ENCODE measurements at regions not wholly inside any gene's neighbourhood (a gene's known extent, or its start where the extent isn't known, plus 50 kb on each side); places are given as distances from the start of the nearest gene placed in this dataset.

GRCh38 chr17:5794881-5795506 is 210.7 kb upstream of the NLRP1 start:
- H2AFZ ChIP-seq (ENCODE audit: low read length): no peak overlapping the region
- no peak overlapping the region for H3K4me3 ChIP-seq (ENCODE audit: low read length)
- H3K79me2 ChIP-seq (ENCODE audit: low read length): no peaks in the 10 kb centered on the region
- peaks cover 9% of the 10 kb centered on the region; the same call in 1 of the 2 replicates for H3K4me1 ChIP-seq (ENCODE audit: low read length)
- H4K20me1 ChIP-seq (ENCODE audit: insufficient read depth, low read depth, low read length): no peaks in the 10 kb centered on the region
- H3K27me3 ChIP-seq (ENCODE audit: low read length): no peaks in the 10 kb centered on the region
- DNase-seq: no peak
- no peak overlapping the region for H3K4me2 ChIP-seq (ENCODE audit: low read depth, low read length, poor library complexity, severe bottlenecking)
- H3K27ac ChIP-seq (ENCODE audit: low read length): no peak overlapping the region
- no peaks in the 10 kb centered on the region for H3K9me2 ChIP-seq (replicated peaks; ENCODE audit: insufficient read depth, low read length)
- no peak overlapping the region for H3K9ac ChIP-seq (ENCODE audit: low read length)
- H3K9me3 ChIP-seq (ENCODE audit: low read length): peaks cover 12% of the 10 kb centered on the region
- H3K36me3 ChIP-seq (ENCODE audit: insufficient read depth, low read length): no peaks in the 10 kb centered on the region

DNA sequence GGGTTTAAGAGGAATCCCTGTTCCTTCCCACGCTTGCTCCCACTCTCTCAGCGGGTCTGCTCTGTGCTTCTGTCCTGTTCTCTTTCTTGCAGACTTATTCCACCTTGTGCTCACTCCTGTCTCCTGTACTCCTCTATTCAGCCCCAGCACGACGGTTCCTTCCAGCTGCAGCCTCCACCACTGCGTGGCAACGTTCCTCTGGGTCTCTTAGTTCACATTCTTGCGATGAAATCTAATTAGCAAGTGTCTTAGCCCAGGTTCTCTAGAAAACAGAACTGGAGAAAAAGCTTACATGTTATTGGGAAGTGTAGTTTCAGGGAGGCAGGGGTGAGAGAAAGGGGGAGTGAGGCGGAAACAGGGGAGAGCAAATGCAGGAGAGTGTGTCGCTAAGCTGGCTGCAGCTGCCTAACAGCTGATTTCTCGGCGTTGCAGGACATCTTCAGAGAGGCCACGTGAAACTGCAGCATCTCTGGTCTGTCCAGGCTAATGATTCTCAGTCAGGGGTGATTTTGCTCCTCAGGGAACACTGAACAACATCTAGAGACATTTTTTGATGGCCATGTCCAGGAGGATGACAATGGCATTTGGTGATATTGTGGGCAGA is 213.2 kb upstream of the NLRP1 start:
- no peak for DNase-seq
- H3K9me3 ChIP-seq (ENCODE audit: low read length): peaks cover 6% of the 10 kb centered on the region
- H3K4me1 ChIP-seq (ENCODE audit: low read length): peaks cover 9% of the 10 kb centered on the region; the same call in 1 of the 2 replicates
- no peak overlapping the region for H3K27ac ChIP-seq (ENCODE audit: low read length)
- H2AFZ ChIP-seq (ENCODE audit: low read length): no peak overlapping the region
- no peaks in the 10 kb centered on the region for H3K27me3 ChIP-seq (ENCODE audit: low read length)
- no peak overlapping the region for H3K4me2 ChIP-seq (ENCODE audit: low read depth, low read length, poor library complexity, severe bottlenecking)
- no peaks in the 10 kb centered on the region for H4K20me1 ChIP-seq (ENCODE audit: insufficient read depth, low read depth, low read length)
- H3K9me2 ChIP-seq (replicated peaks; ENCODE audit: insufficient read depth, low read length): no peaks in the 10 kb centered on the region
- H3K4me3 ChIP-seq (ENCODE audit: low read length): no peak overlapping the region
- no peaks in the 10 kb centered on the region for H3K79me2 ChIP-seq (ENCODE audit: low read length)
- H3K9ac ChIP-seq (ENCODE audit: low read length): no peak overlapping the region
- no peaks in the 10 kb centered on the region for H3K36me3 ChIP-seq (ENCODE audit: insufficient read depth, low read length)

DNA sequence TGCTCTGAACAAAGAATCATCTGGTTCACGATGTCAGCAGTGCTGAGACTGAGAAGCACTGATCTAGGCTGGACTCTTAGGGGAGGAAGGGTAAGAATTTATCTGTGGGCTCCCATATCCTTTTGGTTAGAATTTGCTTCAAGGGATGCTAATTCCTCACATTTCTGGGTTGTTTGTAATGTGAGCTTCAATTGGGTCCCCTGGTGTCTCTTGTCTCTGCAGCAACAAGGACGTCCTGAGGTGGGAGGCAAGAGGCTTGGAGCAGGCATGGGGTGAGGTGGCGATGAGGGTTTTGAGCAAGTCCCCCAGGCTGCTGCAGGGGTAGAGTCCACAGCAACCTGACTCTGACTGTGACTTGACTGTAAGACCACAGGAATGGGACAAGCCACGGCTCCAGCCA is 213.8 kb upstream of the NLRP1 start:
- H3K9me2 ChIP-seq (replicated peaks; ENCODE audit: insufficient read depth, low read length): no peaks in the 10 kb centered on the region
- H3K9ac ChIP-seq (ENCODE audit: low read length): no peak overlapping the region
- no peaks in the 10 kb centered on the region for H3K36me3 ChIP-seq (ENCODE audit: insufficient read depth, low read length)
- no peak overlapping the region for H3K4me2 ChIP-seq (ENCODE audit: low read depth, low read length, poor library complexity, severe bottlenecking)
- peaks cover 9% of the 10 kb centered on the region; the same call in 1 of the 2 replicates for H3K4me1 ChIP-seq (ENCODE audit: low read length)
- no peak overlapping the region for H3K4me3 ChIP-seq (ENCODE audit: low read length)
- H2AFZ ChIP-seq (ENCODE audit: low read length): no peak overlapping the region
- H3K79me2 ChIP-seq (ENCODE audit: low read length): no peaks in the 10 kb centered on the region
- H3K27me3 ChIP-seq (ENCODE audit: low read length): no peaks in the 10 kb centered on the region
- no peaks in the 10 kb centered on the region for H4K20me1 ChIP-seq (ENCODE audit: insufficient read depth, low read depth, low read length)
- no peak overlapping the region for H3K27ac ChIP-seq (ENCODE audit: low read length)
- DNase-seq: no peak
- H3K9me3 ChIP-seq (ENCODE audit: low read length): peaks cover 2% of the 10 kb centered on the region; the same call in 1 of the 2 replicates

DNA sequence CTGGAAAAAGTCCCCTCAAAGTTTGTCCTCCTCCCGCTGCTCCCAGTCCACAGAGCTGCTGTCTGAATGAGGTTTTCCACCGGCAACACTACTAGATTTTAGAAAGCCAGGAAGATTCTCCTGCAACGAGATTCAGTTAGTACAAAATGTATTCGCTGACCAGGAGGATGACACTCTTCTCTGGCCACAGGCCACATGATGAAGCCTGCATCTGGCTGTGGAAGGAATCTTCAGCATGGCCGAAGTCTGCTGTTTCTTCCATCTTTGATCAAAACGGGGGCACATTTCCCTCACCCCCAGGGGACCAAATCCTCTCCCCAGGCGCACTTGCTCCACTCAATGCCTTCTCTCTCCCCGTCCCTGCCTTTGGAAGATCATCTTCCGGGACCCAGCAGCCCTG is 215.8 kb upstream of the NLRP1 start:
- H3K4me2 ChIP-seq (ENCODE audit: low read depth, low read length, poor library complexity, severe bottlenecking): no peak overlapping the region
- no peaks in the 10 kb centered on the region for H3K27me3 ChIP-seq (ENCODE audit: low read length)
- peaks cover 4% of the 10 kb centered on the region; the same call in 1 of the 2 replicates for H3K4me1 ChIP-seq (ENCODE audit: low read length)
- no peaks in the 10 kb centered on the region for H3K36me3 ChIP-seq (ENCODE audit: insufficient read depth, low read length)
- H4K20me1 ChIP-seq (ENCODE audit: insufficient read depth, low read depth, low read length): no peaks in the 10 kb centered on the region
- H2AFZ ChIP-seq (ENCODE audit: low read length): no peak overlapping the region
- no peak overlapping the region for H3K27ac ChIP-seq (ENCODE audit: low read length)
- no peaks in the 10 kb centered on the region for H3K9me2 ChIP-seq (replicated peaks; ENCODE audit: insufficient read depth, low read length)
- no peak overlapping the region for H3K4me3 ChIP-seq (ENCODE audit: low read length)
- no peak overlapping the region for H3K9ac ChIP-seq (ENCODE audit: low read length)
- H3K9me3 ChIP-seq (ENCODE audit: low read length): no peaks in the 10 kb centered on the region
- H3K79me2 ChIP-seq (ENCODE audit: low read length): no peaks in the 10 kb centered on the region
- DNase-seq: no peak

DNA sequence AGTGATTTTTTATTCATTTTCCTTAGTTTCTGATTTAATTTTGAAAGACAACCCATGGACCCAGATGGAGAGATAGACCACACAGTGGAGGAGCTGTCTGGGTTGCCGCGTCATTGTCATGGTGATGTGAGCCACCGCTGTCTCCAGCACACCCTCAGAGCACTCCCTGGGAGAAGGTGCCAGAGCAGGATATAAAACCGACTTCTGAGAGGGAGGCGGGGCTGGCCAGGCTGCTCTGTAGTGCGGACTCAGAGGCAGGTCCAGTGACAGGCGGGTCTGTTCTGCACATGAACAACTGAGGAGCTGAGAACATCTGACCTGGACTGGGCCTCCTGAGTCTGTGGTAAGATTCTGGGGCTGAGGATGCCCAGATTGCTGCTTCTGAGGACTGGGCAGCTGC is 216.3 kb upstream of the NLRP1 start:
- H4K20me1 ChIP-seq (ENCODE audit: insufficient read depth, low read depth, low read length): no peaks in the 10 kb centered on the region
- no peak overlapping the region for H3K4me3 ChIP-seq (ENCODE audit: low read length)
- H3K9me3 ChIP-seq (ENCODE audit: low read length): no peaks in the 10 kb centered on the region
- H3K4me2 ChIP-seq (ENCODE audit: low read depth, low read length, poor library complexity, severe bottlenecking): no peak overlapping the region
- H3K27ac ChIP-seq (ENCODE audit: low read length): no peak overlapping the region
- H3K9ac ChIP-seq (ENCODE audit: low read length): no peak overlapping the region
- DNase-seq: no peak
- H3K9me2 ChIP-seq (replicated peaks; ENCODE audit: insufficient read depth, low read length): no peaks in the 10 kb centered on the region
- no peaks in the 10 kb centered on the region for H3K27me3 ChIP-seq (ENCODE audit: low read length)
- no peak overlapping the region for H2AFZ ChIP-seq (ENCODE audit: low read length)
- no peaks in the 10 kb centered on the region; the same call in 1 of the 2 replicates for H3K4me1 ChIP-seq (ENCODE audit: low read length)
- H3K36me3 ChIP-seq (ENCODE audit: insufficient read depth, low read length): no peaks in the 10 kb centered on the region
- H3K79me2 ChIP-seq (ENCODE audit: low read length): no peaks in the 10 kb centered on the region

GRCh38 chr17:5804251-5804650 is 219.9 kb upstream of the NLRP1 start:
- no peak overlapping the region for H2AFZ ChIP-seq (ENCODE audit: low read length)
- H3K79me2 ChIP-seq (ENCODE audit: low read length): no peaks in the 10 kb centered on the region
- H3K9ac ChIP-seq (ENCODE audit: low read length): no peak overlapping the region
- no peaks in the 10 kb centered on the region for H3K27me3 ChIP-seq (ENCODE audit: low read length)
- no peak overlapping the region for H3K4me2 ChIP-seq (ENCODE audit: low read depth, low read length, poor library complexity, severe bottlenecking)
- H3K4me1 ChIP-seq (ENCODE audit: low read length): no peaks in the 10 kb centered on the region
- H3K27ac ChIP-seq (ENCODE audit: low read length): no peak overlapping the region
- H3K4me3 ChIP-seq (ENCODE audit: low read length): no peak overlapping the region
- no peaks in the 10 kb centered on the region for H3K9me2 ChIP-seq (replicated peaks; ENCODE audit: insufficient read depth, low read length)
- no peak for DNase-seq
- H3K36me3 ChIP-seq (ENCODE audit: insufficient read depth, low read length): no peaks in the 10 kb centered on the region
- peaks cover 4% of the 10 kb centered on the region for H3K9me3 ChIP-seq (ENCODE audit: low read length)
- H4K20me1 ChIP-seq (ENCODE audit: insufficient read depth, low read depth, low read length): no peaks in the 10 kb centered on the region

GRCh38 chr17:5809056-5809455 is 224.7 kb upstream of the NLRP1 start:
- Histone ChIP-seq H3K79me2 (ENCODE audit: low read length) (no peaks in the 10 kb centered on the region), H2AFZ (ENCODE audit: low read length) (no peak overlapping the region), H3K36me3 (ENCODE audit: insufficient read depth, low read length) (no peaks in the 10 kb centered on the region), H3K9ac (ENCODE audit: low read length) (no peak overlapping the region), H3K27me3 (ENCODE audit: low read length) (no peaks in the 10 kb centered on the region), H3K4me3 (ENCODE audit: low read length) (no peak overlapping the region), H3K27ac (ENCODE audit: low read length) (no peak overlapping the region), H4K20me1 (ENCODE audit: insufficient read depth, low read depth, low read length) (no peaks in the 10 kb centered on the region), H3K4me1 (ENCODE audit: low read length) (no peaks in the 10 kb centered on the region), H3K4me2 (ENCODE audit: low read depth, low read length, poor library complexity, severe bottlenecking) (no peak overlapping the region), H3K9me2 (replicated peaks; ENCODE audit: insufficient read depth, low read length) (no peaks in the 10 kb centered on the region), H3K9me3 (ENCODE audit: low read length) (peaks cover 11% of the 10 kb centered on the region)
- no peak for DNase-seq

DNA sequence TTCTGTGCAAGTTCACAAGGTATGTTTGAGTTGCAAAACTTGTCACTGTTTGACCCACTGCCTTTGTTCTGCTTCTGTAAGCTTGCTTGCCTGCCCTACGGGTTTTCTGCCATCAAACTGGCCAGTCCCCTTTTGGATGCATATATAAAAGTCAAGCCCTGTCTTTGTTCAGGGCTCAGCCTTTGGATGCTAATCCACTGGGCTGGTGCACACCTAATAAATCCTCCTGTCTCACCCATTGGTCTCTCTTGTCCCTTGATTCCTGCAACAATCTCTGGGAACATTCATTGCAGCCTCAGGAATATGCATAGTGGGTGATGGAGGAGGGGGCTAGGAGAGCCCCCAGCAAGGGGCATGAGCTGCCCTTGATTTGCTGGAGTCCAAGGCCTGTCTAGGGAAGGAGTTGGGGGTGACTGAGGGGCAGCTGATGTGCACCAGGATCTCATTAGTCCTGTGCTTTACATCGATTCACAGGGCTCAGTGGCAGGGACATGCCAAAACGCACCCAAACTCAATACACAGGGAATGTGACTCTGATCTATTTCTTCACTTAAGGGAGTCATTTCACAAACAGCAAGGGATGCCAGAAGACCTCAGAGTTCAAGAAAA is 225.4 kb upstream of the NLRP1 start:
- H3K4me3 ChIP-seq (ENCODE audit: low read length): no peak overlapping the region

More for the DNA sequence above, 225.4 kb upstream of the NLRP1 start:
- Histone ChIP-seq H3K9me2 (replicated peaks; ENCODE audit: insufficient read depth, low read length) (no peaks in the 10 kb centered on the region), H3K36me3 (ENCODE audit: insufficient read depth, low read length) (no peaks in the 10 kb centered on the region), H3K27ac (ENCODE audit: low read length) (no peak overlapping the region), H3K79me2 (ENCODE audit: low read length) (no peaks in the 10 kb centered on the region), H3K9ac (ENCODE audit: low read length) (no peak overlapping the region), H3K4me1 (ENCODE audit: low read length) (no peaks in the 10 kb centered on the region), H3K27me3 (ENCODE audit: low read length) (no peaks in the 10 kb centered on the region), H4K20me1 (ENCODE audit: insufficient read depth, low read depth, low read length) (no peaks in the 10 kb centered on the region), H3K9me3 (ENCODE audit: low read length) (peaks cover 11% of the 10 kb centered on the region), H2AFZ (ENCODE audit: low read length) (no peak overlapping the region), H3K4me2 (ENCODE audit: low read depth, low read length, poor library complexity, severe bottlenecking) (no peak overlapping the region)
- no peak for DNase-seq

Data from Karpas-422 (cell line).